Nephron (organoid): ENCODE measurements at regions not wholly inside any gene's neighbourhood (a gene's known extent, or its start where the extent isn't known, plus 50 kb on each side); places are given as distances from the start of the nearest gene placed in this dataset.

Experiments
- H3K27ac Mint-ChIP-seq, 3 experiments: 2 replicates each; pipeline ENCODE4 v1.8.0; 2020; ENCODE audit warnings: mixed read lengths in 3 of 3, mild to moderate bottlenecking in 2 of 3, moderate library complexity in 1 of 3
- H3K27me3 Mint-ChIP-seq: 2 replicates; pipeline ENCODE4 v1.8.0; 2021; ENCODE audit warnings: low read depth, mild to moderate bottlenecking, moderate library complexity, mixed read lengths
- H3K36me3 Mint-ChIP-seq: 2 replicates; pipeline ENCODE4 v1.8.0; 2020; ENCODE audit warnings: low read depth, mixed read lengths
- H3K4me1 Mint-ChIP-seq: 2 replicates; pipeline ENCODE4 v1.8.0; 2020; ENCODE audit warnings: mixed read lengths
- H3K4me3 Mint-ChIP-seq, 3 experiments: 2 replicates each; pipeline ENCODE4 v1.8.0; 2020; ENCODE audit warnings: mild to moderate bottlenecking in 3 of 3, mixed read lengths in 3 of 3, moderate library complexity in 2 of 3
- H3K9me3 Mint-ChIP-seq: 2 replicates; pipeline ENCODE4 v1.8.0; 2020; ENCODE audit warnings: mixed read lengths
- TF ChIP-seq, protein P1 (sequence below), 3 experiments: fragments of 200-600 bp; sonication (generic); IDR thresholded peaks; one replicate each; pipeline ENCODE4 v1.5.0; 2021; ENCODE audit warnings: antibody characterized with exemption in 3 of 3; ENCODE audit not compliant: unreplicated experiment in 3 of 3

DNA sequence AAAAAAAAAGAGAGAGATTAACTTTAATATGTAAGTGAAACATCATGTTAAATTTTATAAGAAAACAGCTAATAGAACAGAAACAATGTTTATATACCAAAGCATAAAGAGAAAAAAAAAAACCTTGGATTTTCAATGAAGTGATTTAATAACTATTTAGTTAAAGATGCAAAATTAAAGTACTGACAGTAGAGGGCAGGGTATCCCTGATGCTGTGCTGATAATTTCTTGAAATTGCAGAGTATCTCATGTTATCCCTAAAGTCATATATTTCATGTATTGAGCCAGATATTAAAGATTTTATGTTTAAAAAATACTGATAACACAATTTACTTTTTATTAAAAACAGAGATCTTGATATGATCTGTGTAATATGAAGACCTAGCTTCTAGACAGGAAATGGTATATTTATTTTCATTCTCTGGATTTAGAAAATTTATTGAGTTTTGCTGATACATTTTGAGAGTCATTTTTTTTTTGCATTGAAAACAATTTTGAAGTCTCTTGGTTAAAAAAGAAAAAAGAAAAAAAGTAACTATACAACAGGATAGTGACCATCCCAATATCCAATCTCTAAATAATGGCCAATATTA, 273.2 kb downstream of the USP25 start:
- TF ChIP-seq, protein P1, sequence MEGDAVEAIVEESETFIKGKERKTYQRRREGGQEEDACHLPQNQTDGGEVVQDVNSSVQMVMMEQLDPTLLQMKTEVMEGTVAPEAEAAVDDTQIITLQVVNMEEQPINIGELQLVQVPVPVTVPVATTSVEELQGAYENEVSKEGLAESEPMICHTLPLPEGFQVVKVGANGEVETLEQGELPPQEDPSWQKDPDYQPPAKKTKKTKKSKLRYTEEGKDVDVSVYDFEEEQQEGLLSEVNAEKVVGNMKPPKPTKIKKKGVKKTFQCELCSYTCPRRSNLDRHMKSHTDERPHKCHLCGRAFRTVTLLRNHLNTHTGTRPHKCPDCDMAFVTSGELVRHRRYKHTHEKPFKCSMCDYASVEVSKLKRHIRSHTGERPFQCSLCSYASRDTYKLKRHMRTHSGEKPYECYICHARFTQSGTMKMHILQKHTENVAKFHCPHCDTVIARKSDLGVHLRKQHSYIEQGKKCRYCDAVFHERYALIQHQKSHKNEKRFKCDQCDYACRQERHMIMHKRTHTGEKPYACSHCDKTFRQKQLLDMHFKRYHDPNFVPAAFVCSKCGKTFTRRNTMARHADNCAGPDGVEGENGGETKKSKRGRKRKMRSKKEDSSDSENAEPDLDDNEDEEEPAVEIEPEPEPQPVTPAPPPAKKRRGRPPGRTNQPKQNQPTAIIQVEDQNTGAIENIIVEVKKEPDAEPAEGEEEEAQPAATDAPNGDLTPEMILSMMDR (IDR thresholded peaks at IDR 0.05; ENCODE audit: unreplicated experiment in 3 of 3) = peak; percentile 45 to 62 (median 50)
- peaks cover 33% of the 10 kb centered on the region for H3K4me1 Mint-ChIP-seq
- no peaks in the 10 kb centered on the region for H3K9me3 Mint-ChIP-seq
- peak overlapping the region; percentile 70 to 80 (median 73) for H3K27ac Mint-ChIP-seq
- no peaks in the 10 kb centered on the region for H3K27me3 Mint-ChIP-seq
- no peaks in the 10 kb centered on the region for H3K36me3 Mint-ChIP-seq
- peak overlapping the region in 1 of 3 experiments; percentile 0 for H3K4me3 Mint-ChIP-seq

- Mint-ChIP-seq H3K9me3 (no peaks in the 10 kb centered on the region), H3K4me1 (peaks cover 39% of the 10 kb centered on the region), H3K27ac (peak overlapping the region; percentile 70 to 80 (median 73)), H3K27me3 (no peaks in the 10 kb centered on the region), H3K36me3 (no peaks in the 10 kb centered on the region), H3K4me3 (no peak overlapping the region)
- TF ChIP-seq, protein P1 (IDR thresholded peaks at IDR 0.05; ENCODE audit: unreplicated experiment in 3 of 3) = no peak
Observed at GRCh38 chr21:16004086-16004485, 274.3 kb downstream of the USP25 start.

GRCh38 chr21:16004523-16004922, 274.7 kb downstream of the USP25 start:
- H3K27me3 Mint-ChIP-seq = no peaks in the 10 kb centered on the region
- peak overlapping the region; percentile 54 to 79 (median 70) for H3K27ac Mint-ChIP-seq
- H3K36me3 Mint-ChIP-seq = no peaks in the 10 kb centered on the region
- no peaks in the 10 kb centered on the region for H3K9me3 Mint-ChIP-seq
- H3K4me3 Mint-ChIP-seq = no peak overlapping the region
- TF ChIP-seq, protein P1 (IDR thresholded peaks at IDR 0.05; ENCODE audit: unreplicated experiment in 3 of 3) = no peak
- H3K4me1 Mint-ChIP-seq = peaks cover 38% of the 10 kb centered on the region

DNA sequence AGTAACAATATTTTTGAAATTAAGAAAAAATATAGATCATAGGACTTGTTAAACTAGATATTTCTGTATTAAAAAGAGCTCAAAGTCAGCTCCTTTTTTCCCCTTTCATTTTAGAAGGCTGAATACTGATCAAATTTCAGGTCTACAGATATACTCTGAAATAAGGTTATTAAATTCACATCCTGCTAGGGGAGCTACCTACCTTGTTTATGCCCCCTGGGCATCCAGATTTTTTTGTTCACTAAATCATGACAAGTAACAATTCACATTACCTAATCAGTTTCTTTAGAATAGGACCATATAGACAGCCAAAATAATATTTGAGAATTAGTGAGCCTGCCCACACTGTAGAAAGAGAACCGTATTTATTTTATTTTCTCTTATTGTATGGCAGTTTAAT, 276.2 kb downstream of the USP25 start:
- H3K4me3 Mint-ChIP-seq = no peak overlapping the region
- no peaks in the 10 kb centered on the region for H3K27me3 Mint-ChIP-seq
- H3K9me3 Mint-ChIP-seq = no peaks in the 10 kb centered on the region
- no peak overlapping the region for H3K27ac Mint-ChIP-seq
- peaks cover 27% of the 10 kb centered on the region for H3K4me1 Mint-ChIP-seq
- TF ChIP-seq, protein P1 (IDR thresholded peaks at IDR 0.05; ENCODE audit: unreplicated experiment in 3 of 3) = no peak
- no peaks in the 10 kb centered on the region for H3K36me3 Mint-ChIP-seq

GRCh38 chr21:16007943-16008342, 278.2 kb downstream of the USP25 start:
- TF ChIP-seq, protein P1 (IDR thresholded peaks at IDR 0.05; ENCODE audit: unreplicated experiment in 3 of 3) = no peak
- H3K27me3 Mint-ChIP-seq = no peaks in the 10 kb centered on the region
- H3K4me1 Mint-ChIP-seq = peaks cover 29% of the 10 kb centered on the region
- no peak overlapping the region for H3K4me3 Mint-ChIP-seq
- H3K27ac Mint-ChIP-seq = peak overlapping the region; percentile 18 to 59 (median 37)
- H3K36me3 Mint-ChIP-seq = peaks cover 5% of the 10 kb centered on the region
- H3K9me3 Mint-ChIP-seq = peaks cover 5% of the 10 kb centered on the region

GRCh38 chr21:16011719-16012118, 281.9 kb downstream of the USP25 start:
- TF ChIP-seq, protein P1 (IDR thresholded peaks at IDR 0.05; ENCODE audit: unreplicated experiment in 3 of 3) = no peak
- Mint-ChIP-seq H3K27ac (peak overlapping the region; percentile 42 to 76 (median 67)), H3K27me3 (no peaks in the 10 kb centered on the region), H3K4me3 (peak overlapping the region in 1 of 3 experiments; percentile 58), H3K4me1 (peaks cover 28% of the 10 kb centered on the region), H3K9me3 (peaks cover 5% of the 10 kb centered on the region), H3K36me3 (peaks cover 5% of the 10 kb centered on the region)
